GM12878 (cell line): ENCODE measurements at regions not wholly inside any gene's neighbourhood (a gene's known extent, or its start where the extent isn't known, plus 50 kb on each side); places are given as distances from the start of the nearest gene placed in this dataset.

ENCODE experiments used
- ATAC-seq: fragments of 200-7000 bp; cut with Tn5 transposase; 3 replicates; pipeline ENCODE4 v1.9.1; 2020; ENCODE audit warnings: mild to moderate bottlenecking, moderate library complexity
- BruUV-seq: library from RNA; stranded (reverse); fragments of 400-500 nt; replicated peaks from 2 replicates; lab custom pipeline; 2021; lab: Mats Ljungman, UMichigan
- CTCF ChIA-PET: fragments of 300-600 bp; sonication (Branson Sonifier 250); formaldehyde crosslinking; extraction: SDS; loops from one replicate; lab custom pipeline; 2021; ENCODE audit warnings: inconsistent platforms; lab: Yijun Ruan, JAX
- POLR2A ChIA-PET: fragments of 350-600 bp; formaldehyde crosslinking; extraction: SDS; loops from one replicate; lab custom pipeline; 2021; ENCODE audit warnings: inconsistent platforms; lab: Charles Lee
- RAD21 ChIA-PET: fragments of 300-600 bp; sonication (Branson Sonifier 250); formaldehyde crosslinking; loops from one replicate; lab custom pipeline; 2023; ENCODE audit warnings: antibody characterized with exemption; ENCODE audit not compliant: unreplicated experiment; lab: Charles Lee
- SMC1A ChIA-PET: fragments of 300-600 bp; sonication (Branson Sonifier 250); formaldehyde crosslinking; loops from one replicate; lab custom pipeline; 2023; ENCODE audit not compliant: unreplicated experiment, uncharacterized antibody; lab: Charles Lee
- DNase-seq: peaks from one replicate; pipeline ENCODE4 v3.0.0-alpha.2; 2011; ENCODE audit warnings: low read depth, low spot score
- FAIRE-seq: peaks from 3 replicates; lab custom pipeline; 2011; peaks lifted over from hg19 to GRCh38; lab: Jason Lieb, UNC
- H2AFZ ChIP-seq: 2 replicates; pipeline ENCODE4 v1.6.0; 2011; ENCODE audit warnings: low read depth, low read length, control low read depth; ENCODE audit not compliant: control insufficient read depth
- H3K27ac ChIP-seq: 2 replicates; pipeline ENCODE4 v1.5.1; 2011; ENCODE audit warnings: control low read depth; ENCODE audit not compliant: control insufficient read depth, insufficient read depth
- H3K27me3 ChIP-seq, 2 experiments: replicated peaks in 1 of 2; 2 replicates each; pipeline versions ENCODE4 v1.6.0 to v1.6.1; 2011; ENCODE audit warnings: low read length in 1 of 2; ENCODE audit not compliant: control insufficient read depth in 2 of 2, insufficient read depth in 2 of 2
- H3K36me3 ChIP-seq, 2 experiments: 2 replicates each; pipeline ENCODE4 v1.5.1; 2011; ENCODE audit warnings: low read length in 1 of 2; ENCODE audit not compliant: control insufficient read depth in 2 of 2, insufficient read depth in 2 of 2
- H3K4me1 ChIP-seq: 2 replicates; pipeline ENCODE4 v1.6.1; 2011; ENCODE audit warnings: mild to moderate bottlenecking, low read length, moderate library complexity, mixed read lengths; ENCODE audit not compliant: control insufficient read depth, insufficient read depth
- H3K4me2 ChIP-seq: 2 replicates; pipeline ENCODE4 v1.6.0; 2011; ENCODE audit warnings: control low read depth; ENCODE audit not compliant: control insufficient read depth, insufficient read depth
- H3K4me3 ChIP-seq: fragments of 200-600 bp; sonication (generic); 2 replicates; pipeline ENCODE4 v1.5.1; 2016
- H3K79me2 ChIP-seq: 2 replicates; pipeline ENCODE4 v1.6.0; 2011; ENCODE audit warnings: low read length; ENCODE audit not compliant: control insufficient read depth, insufficient read depth
- H3K9ac ChIP-seq: 2 replicates; pipeline ENCODE4 v1.8.0; 2011; ENCODE audit warnings: low read length, control low read depth, mixed read lengths; ENCODE audit not compliant: control insufficient read depth, insufficient read depth
- H3K9me3 ChIP-seq: replicated peaks from 3 replicates; pipeline ENCODE4 v1.5.1; 2011; ENCODE audit warnings: mild to moderate bottlenecking, low read length; ENCODE audit not compliant: control insufficient read depth, insufficient read depth
- H4K20me1 ChIP-seq: 2 replicates; pipeline ENCODE4 v1.6.0; 2011; ENCODE audit not compliant: control insufficient read depth, insufficient read depth
- BACH1 ChIP-seq: fragments of 450-650 bp; IDR thresholded peaks from 2 replicates; pipeline ENCODE4 v1.6.1; 2017; ENCODE audit warnings: mild to moderate bottlenecking, borderline replicate concordance
- BHLHE40 ChIP-seq, 2 experiments: fragments of 450-650 bp in 1 of 2; IDR thresholded peaks; 2 replicates each; pipeline ENCODE4 v1.6.1; 2011 to 2017; ENCODE audit warnings: low read depth in 2 of 2, borderline replicate concordance in 1 of 2, improper control_type of control experiment in 1 of 2, low read length in 1 of 2, mild to moderate bottlenecking in 1 of 2
- CBFB ChIP-seq: IDR thresholded peaks from 2 replicates; pipeline ENCODE4 v1.6.1; 2016; ENCODE audit warnings: antibody characterized with exemption, low read depth
- ETV6 ChIP-seq, 2 experiments: fragments of 450-650 bp in 1 of 2; IDR thresholded peaks in 1 of 2; conservative IDR thresholded peaks in 1 of 2; 2 replicates each; pipeline ENCODE4 v1.6.1; 2014; ENCODE audit warnings: antibody characterized with exemption in 1 of 2, borderline replicate concordance in 1 of 2, low read depth in 1 of 2, mild to moderate bottlenecking in 1 of 2, moderate library complexity in 1 of 2
- FOXM1 ChIP-seq: IDR thresholded peaks from 2 replicates; pipeline ENCODE4 v1.6.1; 2012; ENCODE audit warnings: low read depth, mild to moderate bottlenecking, inconsistent platforms, low read length, moderate library complexity
- NKRF ChIP-seq: fragments of 450-650 bp; conservative IDR thresholded peaks from 2 replicates; pipeline ENCODE4 v1.6.1; 2017; ENCODE audit warnings: mild to moderate bottlenecking, moderate library complexity
- NR2C1 ChIP-seq: fragments of 450-650 bp; IDR thresholded peaks from 2 replicates; pipeline ENCODE4 v1.6.1; 2017; ENCODE audit warnings: antibody characterized with exemption, mild to moderate bottlenecking, moderate library complexity
- PAX5 ChIP-seq: IDR thresholded peaks from 2 replicates; pipeline ENCODE4 v1.6.1; 2011; ENCODE audit warnings: low read depth, low read length, borderline replicate concordance
- RFX5 ChIP-seq: IDR thresholded peaks from 2 replicates; pipeline ENCODE4 v1.6.1; 2011; ENCODE audit warnings: low read depth, low read length, improper control_type of control experiment
- SIX5 ChIP-seq: IDR thresholded peaks from 2 replicates; pipeline ENCODE4 v1.6.1; 2011; ENCODE audit warnings: mild to moderate bottlenecking, low read depth, low read length, moderate library complexity; ENCODE audit not compliant: severe bottlenecking
- SREBF2 ChIP-seq: IDR thresholded peaks from 2 replicates; pipeline ENCODE4 v1.6.1; 2012; ENCODE audit warnings: mild to moderate bottlenecking, low read length
- STAT3 ChIP-seq: IDR thresholded peaks from 2 replicates; pipeline ENCODE4 v1.6.1; 2011; ENCODE audit warnings: low read depth, low read length, improper control_type of control experiment
- ZBTB40 ChIP-seq: fragments of 450-650 bp; IDR thresholded peaks from 2 replicates; pipeline ENCODE4 v1.6.1; 2016; ENCODE audit warnings: mild to moderate bottlenecking, moderate library complexity, borderline replicate concordance
- ZNF207 ChIP-seq: fragments of 450-650 bp; IDR thresholded peaks from 2 replicates; pipeline ENCODE4 v1.6.1; 2014; ENCODE audit warnings: antibody characterized with exemption, mild to moderate bottlenecking, borderline replicate concordance
- ZNF622 ChIP-seq: fragments of 450-650 bp; IDR thresholded peaks from 2 replicates; pipeline ENCODE4 v1.6.1; 2017; ENCODE audit warnings: mild to moderate bottlenecking, inconsistent platforms
- WGBS: methylation state at CpG from one replicate; pipeline ENCODE4 v1.1.6; 2016; ENCODE audit warnings: low lambda C conversion rate; ENCODE audit not compliant: insufficient replicate concordance, insufficient coverage; ENCODE audit errors: missing lambda C conversion rate; 5-methylcytosine and 5-hydroxymethylcytosine counted together
- in situ Hi-C: fragments of 300-500 bp; cut with MboI; formaldehyde crosslinking; loops from 9 replicates; pipeline ENCODE4 v1.14.3; 2018; ENCODE audit warnings: mixed read lengths
- intact Hi-C: fragments of 100-400 bp; cut with micrococcal nuclease; formaldehyde crosslinking; loops from one replicate; pipeline ENCODE4 v1.14.2; 2022; ENCODE audit not compliant: unreplicated experiment
- TF ChIP-seq, protein P1 (sequence below): fragments of 450-650 bp; IDR thresholded peaks from 2 replicates; pipeline ENCODE4 v1.6.1; 2017; ENCODE audit warnings: borderline replicate concordance

DNA sequence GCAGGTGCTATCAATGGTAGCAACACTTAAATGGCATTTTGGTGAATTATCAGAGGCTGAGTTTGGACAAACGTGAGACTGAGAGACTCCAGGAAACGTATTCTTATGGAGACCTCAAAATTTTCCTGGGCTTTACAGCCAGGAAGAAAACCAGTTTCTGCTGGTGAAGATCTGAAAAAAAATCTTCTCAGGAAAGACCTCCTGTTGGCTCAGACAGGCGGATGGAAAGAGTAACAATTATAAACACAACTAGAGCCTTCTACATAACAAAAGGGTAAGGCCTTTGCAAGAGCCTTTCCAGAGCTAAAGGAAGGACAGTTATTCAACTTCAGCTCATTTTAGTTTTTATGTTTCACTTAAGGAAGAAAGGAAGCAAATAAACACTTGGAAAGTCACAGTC is 274.4 kb downstream of the THBS2 start:
- Histone ChIP-seq H3K4me3 (no peak overlapping the region), H3K4me2 (no peak overlapping the region), H3K27me3 (no peaks in the 10 kb centered on the region), H3K9me3 (no peaks in the 10 kb centered on the region), H4K20me1 (no peaks in the 10 kb centered on the region), H2AFZ (no peak overlapping the region), H3K36me3 (no peaks in the 10 kb centered on the region), H3K9ac (no peak overlapping the region), H3K4me1 (no peaks in the 10 kb centered on the region), H3K79me2 (no peaks in the 10 kb centered on the region), H3K27ac (no peak overlapping the region)
- DNase-seq, result no peak
- POLR2A ChIA-PET, result no interaction called here
- no peak for ATAC-seq
- intact Hi-C loops (no loop called here), in situ Hi-C loops (no loop called here)
- TF ChIP-seq ZNF207, result no peak
- TF ChIP-seq NR2C1, result no peak
- TF ChIP-seq ETV6 (conservative IDR thresholded peaks at IDR 0.05 in 1 of 2, IDR thresholded peaks at IDR 0.05 in 1 of 2; ENCODE audit: borderline replicate concordance in 1 of 2, low read depth in 1 of 2), result no peak
- no peak for TF ChIP-seq PAX5
- no peak for TF ChIP-seq SIX5
- TF ChIP-seq BHLHE40 (IDR thresholded peaks at IDR 0.05; ENCODE audit: borderline replicate concordance in 1 of 2, low read depth in 2 of 2, low read length in 1 of 2), result no peak
- TF ChIP-seq FOXM1, result no peak
- no peak for TF ChIP-seq CBFB
- no peak for TF ChIP-seq ZNF622
- TF ChIP-seq SREBF2, result no peak
- TF ChIP-seq BACH1, result no peak
- TF ChIP-seq NKRF, result no peak
- TF ChIP-seq RFX5, result no peak
- TF ChIP-seq STAT3, result no peak
- TF ChIP-seq, protein P1, sequence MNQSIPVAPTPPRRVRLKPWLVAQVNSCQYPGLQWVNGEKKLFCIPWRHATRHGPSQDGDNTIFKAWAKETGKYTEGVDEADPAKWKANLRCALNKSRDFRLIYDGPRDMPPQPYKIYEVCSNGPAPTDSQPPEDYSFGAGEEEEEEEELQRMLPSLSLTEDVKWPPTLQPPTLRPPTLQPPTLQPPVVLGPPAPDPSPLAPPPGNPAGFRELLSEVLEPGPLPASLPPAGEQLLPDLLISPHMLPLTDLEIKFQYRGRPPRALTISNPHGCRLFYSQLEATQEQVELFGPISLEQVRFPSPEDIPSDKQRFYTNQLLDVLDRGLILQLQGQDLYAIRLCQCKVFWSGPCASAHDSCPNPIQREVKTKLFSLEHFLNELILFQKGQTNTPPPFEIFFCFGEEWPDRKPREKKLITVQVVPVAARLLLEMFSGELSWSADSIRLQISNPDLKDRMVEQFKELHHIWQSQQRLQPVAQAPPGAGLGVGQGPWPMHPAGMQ, result no peak
- no peak for TF ChIP-seq ZBTB40
- WGBS, result 15% methylated on average over 3 of the region's 3 CpGs
- CTCF ChIA-PET, result no interaction called here
- no TSS peak for BruUV-seq
- SMC1A ChIA-PET, result no interaction called here
- no peak for FAIRE-seq
- RAD21 ChIA-PET, result no interaction called here
